HEK293 (cell line): ENCODE measurements at regions not wholly inside any gene's neighbourhood (a gene's known extent, or its start where the extent isn't known, plus 50 kb on each side); places are given as distances from the start of the nearest gene placed in this dataset.
"Not testable (repeated sequence)": the region's sequence is repeated elsewhere in the genome, so short reads cannot be mapped to it uniquely, and the experiment has no call there.

Source experiments
- CTCF ChIA-PET: fragments of 350-600 bp; formaldehyde crosslinking; extraction: SDS; loops from one replicate; lab custom pipeline; 2021; ENCODE audit warnings: antibody characterized with exemption; lab: Yijun Ruan, JAX
- POLR2A ChIA-PET: fragments of 300-600 bp; formaldehyde crosslinking; extraction: SDS; loops from one replicate; lab custom pipeline; 2020; ENCODE audit warnings: antibody characterized with exemption, inconsistent platforms; lab: Yijun Ruan, JAX
- H3K27ac ChIP-seq: fragments of 200-500 bp; sonication (Bioruptor generic); 2 replicates; pipeline ENCODE4 v1.5.1; 2014; ENCODE audit warnings: low read depth, low read length, control low read depth, inconsistent platforms; ENCODE audit errors: extremely low read depth
- H3K36me3 ChIP-seq, 2 experiments: fragments of 200-500 bp in 1 of 2; sonication (Bioruptor generic) in 1 of 2; 1 replicate in 1 of 2; 2 replicates in 1 of 2; pipeline ENCODE4 v1.5.1; 2014 to 2017; ENCODE audit warnings: inconsistent platforms in 2 of 2, low read length in 2 of 2; ENCODE audit not compliant: control insufficient read depth in 2 of 2, insufficient read depth in 1 of 2
- H3K4me1 ChIP-seq: fragments of 200-500 bp; sonication (Bioruptor generic); 2 replicates; pipeline ENCODE4 v1.5.1; 2014; ENCODE audit warnings: mild to moderate bottlenecking, low read length, inconsistent platforms; ENCODE audit not compliant: control insufficient read depth, insufficient read depth
- H3K4me3 ChIP-seq: 2 replicates; pipeline ENCODE4 v1.5.1; 2011; ENCODE audit warnings: low read depth, mild to moderate bottlenecking, control low read depth, low read length, moderate library complexity
- H3K9me3 ChIP-seq: fragments of 200-500 bp; sonication (Bioruptor generic); 2 replicates; pipeline ENCODE4 v1.5.1; 2014; ENCODE audit warnings: low read depth, low read length, inconsistent platforms; ENCODE audit not compliant: control insufficient read depth, insufficient read depth
- GLI4 ChIP-seq: fragments of 450-650 bp; formaldehyde crosslinking; IDR thresholded peaks from 2 replicates; pipeline ENCODE4 v1.5.1; 2016; ENCODE audit warnings: missing biosample characterization, missing genetic modification characterization
- GLIS1 ChIP-seq: fragments of 450-650 bp; formaldehyde crosslinking; IDR thresholded peaks from 2 replicates; pipeline ENCODE4 v1.5.1; 2016; ENCODE audit warnings: missing biosample characterization, missing genetic modification characterization
- PBX3 ChIP-seq: sonication (generic); formaldehyde crosslinking; IDR thresholded peaks from 2 replicates; pipeline ENCODE4 v1.8.1; 2022; ENCODE audit warnings: mild to moderate bottlenecking, moderate library complexity, missing genetic modification reagents
- PRDM1 ChIP-seq: fragments of 450-650 bp; formaldehyde crosslinking; IDR thresholded peaks from 2 replicates; pipeline ENCODE4; 2016; ENCODE audit warnings: missing biosample characterization, missing genetic modification characterization
- WT1 ChIP-seq: fragments of 450-650 bp; formaldehyde crosslinking; IDR thresholded peaks from 2 replicates; pipeline ENCODE4 v1.5.1; 2016; ENCODE audit warnings: missing biosample characterization, missing genetic modification characterization
- ZBTB1 ChIP-seq: fragments of 450-650 bp; formaldehyde crosslinking; IDR thresholded peaks from 2 replicates; pipeline ENCODE4 v1.5.1; 2016; ENCODE audit warnings: missing biosample characterization, missing genetic modification characterization
- ZBTB11 ChIP-seq: fragments of 450-650 bp; formaldehyde crosslinking; conservative IDR thresholded peaks from 2 replicates; pipeline ENCODE4 v1.5.1; 2016; ENCODE audit warnings: low read depth, missing biosample characterization, missing genetic modification characterization
- ZNF140 ChIP-seq: fragments of 450-650 bp; formaldehyde crosslinking; IDR thresholded peaks from 2 replicates; pipeline ENCODE4 v1.5.1; 2016; ENCODE audit warnings: missing biosample characterization, missing genetic modification characterization
- ZNF292 ChIP-seq: fragments of 450-650 bp; formaldehyde crosslinking; IDR thresholded peaks from 2 replicates; pipeline ENCODE4 v1.5.1; 2016; ENCODE audit warnings: low read depth, missing biosample characterization, missing genetic modification characterization, borderline replicate concordance
- ZNF335 ChIP-seq: fragments of 450-650 bp; formaldehyde crosslinking; conservative IDR thresholded peaks from 2 replicates; pipeline ENCODE4 v1.5.1; 2016; ENCODE audit warnings: missing biosample characterization, missing genetic modification characterization
- ZNF488 ChIP-seq: fragments of 450-650 bp; formaldehyde crosslinking; IDR thresholded peaks from 2 replicates; pipeline ENCODE4 v1.5.1; 2016; ENCODE audit warnings: missing biosample characterization, missing genetic modification characterization
- ZNF549 ChIP-seq: fragments of 450-650 bp; IDR thresholded peaks from 2 replicates; pipeline ENCODE4 v1.5.1; 2018; ENCODE audit warnings: missing biosample characterization, missing genetic modification characterization, mild to moderate bottlenecking, inconsistent platforms, moderate library complexity
- ZNF629 ChIP-seq: fragments of 450-650 bp; formaldehyde crosslinking; IDR thresholded peaks from 2 replicates; pipeline ENCODE4 v1.5.1; 2017; ENCODE audit warnings: missing biosample characterization, missing genetic modification characterization
- ZNF654 ChIP-seq: fragments of 450-650 bp; formaldehyde crosslinking; IDR thresholded peaks from 2 replicates; pipeline ENCODE4 v1.5.1; 2016; ENCODE audit warnings: low read depth, missing biosample characterization, missing genetic modification characterization
- ZNF768 ChIP-seq: fragments of 450-650 bp; formaldehyde crosslinking; IDR thresholded peaks from 2 replicates; pipeline ENCODE4 v1.5.1; 2018; ENCODE audit warnings: missing biosample characterization, mild to moderate bottlenecking, missing genetic modification characterization
- ZNF837 ChIP-seq: fragments of 450-650 bp; formaldehyde crosslinking; IDR thresholded peaks from 2 replicates; pipeline ENCODE4 v1.5.1; 2016; ENCODE audit warnings: missing biosample characterization, missing genetic modification characterization

GRCh38 chr20:55417836-55418235 lies 587.5 kb downstream of the CBLN4 start (continued):
- TF ChIP-seq ZBTB11 (tag by site-specific recombination) (no peak), WT1 (tag by site-specific recombination) (no peak)

GRCh38 chr20:55415567-55416142 lies 589.7 kb downstream of the CBLN4 start:
- TF ChIP-seq ZBTB1 (no peak), GLI4 (no peak), ZNF654 (tag by site-specific recombination) (peak; percentile 19; the same call in 1 of the 2 replicates), ZNF549 (tag by site-specific recombination) (no peak), ZNF629 (tag by site-specific recombination) (no peak), GLIS1 (tag by site-specific recombination) (no peak), ZNF140 (tag by site-specific recombination) (no peak)
- TF ChIP-seq, all 188 proteins: peak for 1
- POLR2A ChIA-PET: no interaction called here
- H3K36me3 ChIP-seq: no peaks in the 10 kb centered on the region
- CTCF ChIA-PET: interaction anchor here (0.6 to 0.7 kb wide), 2 partner anchors 267 to 572 kb away, joined by 3 read pairs; no protein-coding TSS in a partner anchor
- no peak overlapping the region for H3K4me3 ChIP-seq
- H3K4me1 ChIP-seq: no peaks in the 10 kb centered on the region
- H3K9me3 ChIP-seq: no peaks in the 10 kb centered on the region
- no peak overlapping the region for H3K27ac ChIP-seq

GRCh38 chr20:55412508-55412907 lies 592.8 kb downstream of the CBLN4 start:
- H3K9me3 ChIP-seq, POLR2A ChIA-PET, H3K27ac ChIP-seq, H3K4me3 ChIP-seq, H3K36me3 ChIP-seq, H3K4me1 ChIP-seq, CTCF ChIA-PET: not testable (repeated sequence)

GRCh38 chr20:55406891-55407290 lies 598.4 kb downstream of the CBLN4 start:
- Histone ChIP-seq H3K9me3 (no peaks in the 10 kb centered on the region), H3K27ac (no peak overlapping the region), H3K4me3 (no peak overlapping the region), H3K36me3 (no peaks in the 10 kb centered on the region), H3K4me1 (no peaks in the 10 kb centered on the region)
- TF ChIP-seq ZNF768 (no peak), ZNF549 (tag by site-specific recombination) (no peak), ZNF292 (tag by site-specific recombination) (no peak), PBX3 (CRISPR knock-in tag) (no peak), ZNF488 (tag by site-specific recombination) (no peak), ZNF335 (tag by site-specific recombination) (no peak), PRDM1 (no peak), ZNF837 (tag by site-specific recombination) (no peak)
- CTCF ChIA-PET: no interaction called here
- POLR2A ChIA-PET: no interaction called here
